ENCODE measurements at regions not wholly inside any gene's neighbourhood (a gene's known extent, or its start where the extent isn't known, plus 50 kb on each side); places are given as distances from the start of the nearest gene placed in this dataset.

DNA sequence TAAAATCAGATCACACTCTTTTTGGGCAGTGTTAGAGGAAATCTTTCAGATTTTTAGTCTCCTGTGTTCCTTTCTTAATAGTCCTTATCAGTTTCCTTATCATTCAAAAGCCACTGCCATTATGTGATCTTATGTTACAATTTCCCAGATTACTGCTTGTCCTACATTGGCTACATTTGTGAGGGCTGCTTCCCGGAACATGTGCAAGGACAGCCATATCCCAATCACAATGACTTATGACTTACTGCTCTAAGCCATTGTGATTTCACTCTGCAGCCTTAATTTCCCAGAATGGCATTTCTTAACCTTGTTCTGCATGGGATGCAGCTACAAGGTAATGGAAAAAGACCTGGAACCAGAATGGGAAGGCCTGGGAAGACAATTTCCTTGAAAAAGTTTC is 125.1 kb upstream of the PPP2R3A start:
- ATAC-seq (no peak), DNase-seq (no peak)
- Mint-ChIP-seq H3K4me3 (no peak overlapping the region), H3K27me3 (no peaks in the 10 kb centered on the region), H3K36me3 (ENCODE audit: low read depth) (no peaks in the 10 kb centered on the region), H3K27ac (no peak overlapping the region), H3K4me1 (no peaks in the 10 kb centered on the region)
- H3K9me3 ChIP-seq (ENCODE audit: control insufficient read depth, low read length, poor library complexity, severe bottlenecking), result no peaks in the 10 kb centered on the region

DNA sequence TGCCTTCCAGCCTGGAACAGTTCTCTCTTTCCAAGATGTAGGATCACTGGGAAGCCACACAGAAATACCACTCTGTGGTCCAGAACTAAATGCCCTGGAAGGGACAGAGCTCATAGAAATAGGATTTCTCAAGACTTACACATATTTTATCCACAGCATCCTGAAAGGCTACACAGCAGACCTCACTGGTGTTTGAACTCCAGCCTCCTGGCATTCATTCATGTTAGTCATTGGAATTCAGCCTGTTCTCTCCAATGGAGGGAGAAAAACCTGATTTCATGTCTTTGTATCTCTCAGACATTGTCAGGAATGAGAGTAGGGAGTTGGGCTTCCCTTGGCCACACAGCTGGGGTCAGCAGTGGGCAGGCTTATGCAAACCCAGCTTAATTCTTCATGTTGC is 121.1 kb upstream of the PPP2R3A start:
- Mint-ChIP-seq H3K36me3 (ENCODE audit: low read depth) (no peaks in the 10 kb centered on the region), H3K4me1 (no peaks in the 10 kb centered on the region), H3K27ac (no peak overlapping the region), H3K4me3 (no peak overlapping the region), H3K27me3 (no peaks in the 10 kb centered on the region)
- no peaks in the 10 kb centered on the region for H3K9me3 ChIP-seq (ENCODE audit: control insufficient read depth, low read length, poor library complexity, severe bottlenecking)
- ATAC-seq, result no peak
- no peak for DNase-seq

DNA sequence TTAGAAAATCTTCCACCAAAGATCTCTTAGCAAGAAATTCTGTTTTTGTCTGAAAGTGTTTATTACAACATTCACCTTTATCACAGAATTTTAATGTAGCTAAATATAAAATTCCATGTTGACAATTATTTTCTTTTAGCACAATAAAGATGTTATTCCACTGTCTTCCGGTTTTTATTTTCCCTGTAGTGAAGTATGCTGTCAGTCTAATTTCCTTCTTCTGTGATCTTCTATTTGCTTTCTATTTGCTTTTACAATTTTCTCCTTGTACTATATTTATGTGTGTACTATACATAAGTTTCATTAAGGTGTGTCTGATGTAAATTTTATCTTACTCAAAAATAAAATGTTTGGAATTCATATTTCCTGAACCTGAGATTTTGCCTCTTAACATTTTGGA is 117.5 kb upstream of the PPP2R3A start:
- no peaks in the 10 kb centered on the region for H3K4me1 Mint-ChIP-seq
- H3K4me3 Mint-ChIP-seq, result no peak overlapping the region
- no peaks in the 10 kb centered on the region for H3K9me3 ChIP-seq (ENCODE audit: control insufficient read depth, low read length, poor library complexity, severe bottlenecking)
- DNase-seq, result no peak
- no peak for ATAC-seq
- peaks cover 17% of the 10 kb centered on the region for H3K27me3 Mint-ChIP-seq
- no peaks in the 10 kb centered on the region for H3K36me3 Mint-ChIP-seq (ENCODE audit: low read depth)
- H3K27ac Mint-ChIP-seq, result no peak overlapping the region

DNA sequence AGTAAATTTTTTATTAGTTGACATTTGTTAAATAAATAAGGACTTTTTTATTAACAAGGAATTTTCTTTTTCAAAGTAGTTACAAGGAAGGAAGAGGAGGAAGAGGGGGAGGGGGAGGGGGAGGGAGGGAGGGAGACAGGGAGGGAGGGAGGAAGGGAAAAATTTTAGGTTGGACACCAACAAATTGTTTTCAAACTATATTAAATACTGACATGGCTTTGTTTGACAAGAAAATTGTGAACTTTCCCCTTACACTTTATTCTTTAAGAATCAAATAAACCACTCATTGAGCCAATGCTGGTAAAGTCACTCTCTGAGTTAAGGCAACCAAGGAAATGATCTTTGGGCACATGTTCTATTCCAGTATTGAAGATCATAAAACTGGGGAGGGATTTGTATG is 115.7 kb upstream of the PPP2R3A start:
- DNase-seq (no peak), ATAC-seq (no peak)
- Mint-ChIP-seq H3K4me1 (no peaks in the 10 kb centered on the region), H3K27me3 (peaks cover 26% of the 10 kb centered on the region), H3K27ac (no peak overlapping the region), H3K36me3 (ENCODE audit: low read depth) (no peaks in the 10 kb centered on the region), H3K4me3 (no peak overlapping the region)
- H3K9me3 ChIP-seq (ENCODE audit: control insufficient read depth, low read length, poor library complexity, severe bottlenecking), result no peaks in the 10 kb centered on the region

DNA sequence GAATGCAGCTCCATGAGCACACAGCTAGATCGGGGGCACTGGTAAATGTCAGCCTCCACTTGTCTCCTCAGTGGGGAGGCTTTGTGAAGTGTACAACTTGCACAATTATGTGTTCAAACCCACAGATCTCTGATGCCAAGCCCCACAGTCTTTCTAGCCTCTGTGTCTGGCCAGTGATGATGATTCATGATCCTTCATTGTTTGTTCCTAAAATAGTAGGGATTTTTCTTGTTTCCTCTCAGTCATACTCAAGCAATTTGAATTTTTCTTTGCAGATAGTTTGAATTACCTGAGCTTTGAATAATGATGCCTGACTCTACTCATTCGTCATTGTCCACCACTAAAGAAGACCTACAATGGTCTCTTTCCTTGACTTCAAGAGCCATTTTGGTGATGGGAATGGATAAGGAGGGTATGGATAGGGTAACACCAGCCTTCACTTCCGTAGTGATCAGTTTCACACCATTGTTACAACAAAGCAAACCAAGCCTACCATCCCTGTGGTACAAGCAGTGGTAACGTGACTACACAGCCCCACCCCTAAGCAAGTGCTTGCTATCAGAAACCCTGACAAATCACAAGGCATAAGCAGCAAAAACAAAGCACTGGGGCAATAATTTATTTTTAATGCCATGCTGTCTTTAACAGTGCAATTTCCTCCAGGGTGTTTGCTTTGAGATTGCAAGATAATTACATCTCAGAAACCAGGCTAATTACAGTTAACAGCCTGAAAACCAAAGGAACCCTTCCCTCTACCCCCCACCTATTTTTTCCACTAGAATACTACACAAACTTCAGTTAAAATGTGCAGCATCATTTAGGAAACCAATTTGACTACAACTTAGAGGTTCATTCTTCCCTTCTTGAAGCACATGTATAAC is 114.1 kb upstream of the PPP2R3A start:
- H3K4me3 Mint-ChIP-seq, result no peak overlapping the region
- no peak for DNase-seq
- H3K4me1 Mint-ChIP-seq, result no peaks in the 10 kb centered on the region
- no peaks in the 10 kb centered on the region for H3K9me3 ChIP-seq (ENCODE audit: control insufficient read depth, low read length, poor library complexity, severe bottlenecking)
- H3K27me3 Mint-ChIP-seq, result peaks cover 33% of the 10 kb centered on the region
- H3K27ac Mint-ChIP-seq, result no peak overlapping the region
- no peaks in the 10 kb centered on the region for H3K36me3 Mint-ChIP-seq (ENCODE audit: low read depth)
- no peak for ATAC-seq

DNA sequence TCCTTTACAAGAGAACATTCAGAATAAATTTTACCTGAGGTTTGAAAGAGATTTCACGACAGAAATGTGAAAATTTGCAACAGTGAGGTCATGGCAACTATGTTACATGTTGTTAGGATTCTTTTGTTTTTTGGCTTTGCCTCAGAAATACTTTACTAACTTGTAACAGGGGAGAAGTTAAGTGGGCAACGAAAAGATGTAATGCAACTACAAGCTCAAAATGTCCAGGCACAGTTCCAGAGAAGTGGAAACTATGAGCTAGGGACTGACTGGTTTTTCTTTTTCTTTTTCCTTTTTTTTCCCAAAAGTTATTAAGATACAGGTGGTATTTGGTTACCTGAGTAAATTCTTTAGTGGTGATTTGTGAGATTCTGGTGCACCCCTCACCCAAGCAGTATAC is 111.5 kb upstream of the PPP2R3A start:
- H3K27ac Mint-ChIP-seq, result no peak overlapping the region
- DNase-seq (no peak), ATAC-seq (no peak)
- no peaks in the 10 kb centered on the region for H3K36me3 Mint-ChIP-seq (ENCODE audit: low read depth)
- H3K9me3 ChIP-seq (ENCODE audit: control insufficient read depth, low read length, poor library complexity, severe bottlenecking), result no peaks in the 10 kb centered on the region
- peaks cover 33% of the 10 kb centered on the region for H3K27me3 Mint-ChIP-seq
- H3K4me1 Mint-ChIP-seq, result no peaks in the 10 kb centered on the region
- no peak overlapping the region for H3K4me3 Mint-ChIP-seq

DNA sequence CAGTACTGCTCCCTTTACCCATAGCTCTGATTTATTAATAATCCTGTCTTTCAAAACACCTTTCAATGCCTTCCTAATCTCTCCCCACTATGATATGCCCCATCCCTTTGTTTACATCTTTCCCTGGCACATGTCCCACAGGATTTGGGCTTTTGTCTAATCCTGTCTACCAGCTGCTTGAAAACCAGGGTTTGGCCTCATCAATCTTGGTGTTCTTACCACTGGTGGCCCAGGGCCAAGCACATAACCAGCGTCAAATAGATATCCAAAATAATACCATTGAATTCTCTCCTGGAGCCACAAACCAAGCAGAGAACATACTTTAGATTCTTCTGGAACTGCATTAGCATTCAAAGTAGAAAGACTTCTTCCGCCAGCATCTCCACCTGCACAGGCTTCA is 104.8 kb upstream of the PPP2R3A start:
- DNase-seq (no peak), ATAC-seq (no peak)
- H3K27me3 Mint-ChIP-seq, result peaks cover 2% of the 10 kb centered on the region
- H3K9me3 ChIP-seq (ENCODE audit: control insufficient read depth, low read length, poor library complexity, severe bottlenecking), result no peaks in the 10 kb centered on the region
- H3K4me3 Mint-ChIP-seq, result no peak overlapping the region
- H3K4me1 Mint-ChIP-seq, result no peaks in the 10 kb centered on the region
- H3K36me3 Mint-ChIP-seq (ENCODE audit: low read depth), result no peaks in the 10 kb centered on the region
- no peak overlapping the region for H3K27ac Mint-ChIP-seq

DNA sequence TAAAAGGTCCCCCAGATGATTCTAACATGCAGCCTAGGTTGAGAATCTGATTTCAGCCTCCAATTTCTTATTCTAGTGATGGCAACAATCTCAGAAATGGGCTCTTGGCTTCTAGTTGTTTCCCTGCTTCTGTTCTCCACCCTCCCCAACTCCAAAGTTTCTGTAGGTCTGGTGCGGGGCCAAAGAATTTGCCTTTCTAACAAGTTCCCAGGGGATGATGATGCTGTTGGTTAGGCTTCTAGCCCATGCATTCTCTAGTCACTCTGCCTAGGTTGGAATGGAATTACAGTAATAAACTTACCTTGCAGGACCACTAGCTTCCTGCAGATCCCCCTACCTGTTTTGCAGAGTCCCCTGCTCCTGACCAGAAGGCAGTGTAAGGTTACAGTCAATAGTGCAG is 103.2 kb upstream of the PPP2R3A start:
- H3K36me3 Mint-ChIP-seq (ENCODE audit: low read depth), result no peaks in the 10 kb centered on the region
- H3K4me1 Mint-ChIP-seq, result no peaks in the 10 kb centered on the region
- no peak overlapping the region for H3K4me3 Mint-ChIP-seq
- DNase-seq (no peak), ATAC-seq (no peak)
- H3K27ac Mint-ChIP-seq, result no peak overlapping the region
- H3K27me3 Mint-ChIP-seq, result no peaks in the 10 kb centered on the region
- H3K9me3 ChIP-seq (ENCODE audit: control insufficient read depth, low read length, poor library complexity, severe bottlenecking), result no peaks in the 10 kb centered on the region

DNA sequence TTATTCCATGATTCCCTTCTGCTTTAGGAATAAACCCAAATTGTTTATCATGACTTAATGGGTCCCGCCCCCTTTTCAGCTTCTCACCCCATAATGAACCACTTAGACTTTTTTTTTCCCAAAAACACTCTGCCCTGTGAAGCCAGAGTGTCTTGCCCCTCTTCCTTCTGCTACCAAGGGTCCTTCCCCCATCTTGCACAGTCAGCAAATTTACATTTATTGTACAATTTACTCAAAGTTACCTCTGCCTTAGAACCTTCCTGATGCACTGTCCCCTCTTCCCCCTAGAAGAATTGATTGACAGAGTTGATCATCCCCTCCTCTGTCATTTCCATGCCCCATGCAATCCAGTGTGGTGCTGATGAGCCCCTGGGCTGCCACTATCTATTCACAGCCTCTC is 101.5 kb upstream of the PPP2R3A start:
- DNase-seq (no peak), ATAC-seq (no peak)
- H3K9me3 ChIP-seq (ENCODE audit: control insufficient read depth, low read length, poor library complexity, severe bottlenecking), result no peaks in the 10 kb centered on the region
- Mint-ChIP-seq H3K27me3 (no peaks in the 10 kb centered on the region), H3K4me3 (no peak overlapping the region), H3K36me3 (ENCODE audit: low read depth) (no peaks in the 10 kb centered on the region), H3K4me1 (no peaks in the 10 kb centered on the region), H3K27ac (no peak overlapping the region)

DNA sequence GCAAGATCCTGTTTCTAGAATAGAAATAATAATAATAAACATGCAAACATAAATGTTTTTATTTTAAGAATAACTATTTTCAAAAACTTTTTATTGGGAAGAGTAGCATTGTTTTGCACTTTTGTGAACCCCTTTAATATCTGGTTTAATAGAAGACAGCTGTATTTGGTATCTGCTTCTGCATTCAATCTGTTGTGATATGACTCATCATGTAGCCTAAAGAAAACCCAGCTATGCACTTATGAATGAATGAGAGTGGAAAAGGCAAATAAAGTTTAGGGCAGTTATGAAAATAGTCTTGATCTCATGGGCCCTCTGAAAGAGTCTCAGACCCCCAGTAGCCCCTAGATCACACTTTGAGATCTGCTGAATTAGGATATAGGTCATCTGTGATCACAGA is 100.4 kb upstream of the PPP2R3A start:
- no peak for DNase-seq
- H3K4me3 Mint-ChIP-seq, result no peak overlapping the region

DNA sequence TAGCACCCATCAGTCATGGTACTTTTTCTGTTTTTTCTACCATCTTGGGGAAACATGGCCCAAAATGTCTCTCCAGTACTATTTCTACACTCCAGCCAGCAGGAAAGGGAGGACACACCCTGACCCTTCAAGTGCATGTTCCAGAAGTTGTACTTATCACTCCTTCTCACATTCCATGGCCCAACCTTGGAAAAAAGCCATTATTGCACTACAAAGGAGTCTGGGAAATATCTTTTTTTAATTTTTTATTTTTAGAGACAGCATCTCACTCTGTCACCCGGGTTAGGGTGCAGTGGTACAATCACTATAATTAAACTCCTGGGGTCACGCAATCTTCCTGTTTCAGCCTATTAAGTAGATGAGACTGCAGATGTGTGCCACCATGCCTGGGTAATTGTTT is 100.0 kb upstream of the PPP2R3A start:
- H3K36me3 Mint-ChIP-seq (ENCODE audit: low read depth), result no peaks in the 10 kb centered on the region
- ATAC-seq (no peak), DNase-seq (no peak)
- no peak overlapping the region for H3K4me3 Mint-ChIP-seq
- H3K27ac Mint-ChIP-seq, result no peak overlapping the region
- no peaks in the 10 kb centered on the region for H3K9me3 ChIP-seq (ENCODE audit: control insufficient read depth, low read length, poor library complexity, severe bottlenecking)
- H3K27me3 Mint-ChIP-seq, result no peaks in the 10 kb centered on the region
- no peaks in the 10 kb centered on the region for H3K4me1 Mint-ChIP-seq

More for the DNA sequence above, 100.4 kb upstream of the PPP2R3A start:
- Mint-ChIP-seq H3K27ac (no peak overlapping the region), H3K27me3 (no peaks in the 10 kb centered on the region), H3K36me3 (ENCODE audit: low read depth) (no peaks in the 10 kb centered on the region), H3K4me1 (no peaks in the 10 kb centered on the region)
- ATAC-seq, result no peak
- no peaks in the 10 kb centered on the region for H3K9me3 ChIP-seq (ENCODE audit: control insufficient read depth, low read length, poor library complexity, severe bottlenecking)

DNA sequence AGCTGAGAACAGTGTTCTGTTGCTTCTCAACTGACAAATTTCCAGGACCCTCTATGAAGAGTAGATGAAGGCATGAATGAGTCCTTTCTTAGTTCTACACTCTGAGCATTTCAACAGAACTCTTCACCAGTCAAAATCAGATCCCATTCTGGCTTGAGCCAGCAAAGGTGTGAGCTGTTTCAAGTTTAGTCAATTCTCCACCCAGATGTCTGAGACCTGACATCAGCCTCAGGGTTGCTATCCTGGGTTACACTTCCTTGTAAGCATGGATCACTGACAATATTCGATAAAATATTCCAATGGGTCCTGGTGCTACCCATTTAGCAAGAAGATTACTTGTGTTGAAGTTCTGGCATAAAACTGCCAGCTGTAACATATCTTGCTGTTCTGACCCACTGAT is 97.6 kb upstream of the PPP2R3A start:
- no peak for ATAC-seq

DNA sequence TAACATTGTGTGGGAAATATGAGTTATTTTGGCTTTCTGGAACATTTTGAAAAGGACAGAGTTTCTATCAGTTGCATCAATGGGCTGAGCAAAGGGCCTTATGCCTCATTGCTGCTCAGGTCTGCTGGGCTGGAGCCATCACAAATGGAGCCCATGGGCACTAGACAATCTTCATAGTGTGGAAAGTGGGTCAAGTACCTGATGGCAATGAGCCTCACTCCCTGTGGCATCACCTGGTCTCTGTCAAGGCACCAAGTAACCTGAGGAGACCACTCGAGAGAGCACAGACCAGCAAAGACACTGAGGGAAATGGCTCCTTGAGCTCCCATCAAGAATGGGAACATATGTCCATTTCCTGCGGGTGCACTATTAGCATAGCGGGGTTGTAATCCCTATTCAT is 96.7 kb upstream of the PPP2R3A start:
- DNase-seq (no peak), ATAC-seq (no peak)
- Mint-ChIP-seq H3K27ac (no peak overlapping the region), H3K4me3 (no peak overlapping the region), H3K4me1 (no peaks in the 10 kb centered on the region), H3K27me3 (no peaks in the 10 kb centered on the region), H3K36me3 (ENCODE audit: low read depth) (peaks cover 4% of the 10 kb centered on the region)
- H3K9me3 ChIP-seq (ENCODE audit: control insufficient read depth, low read length, poor library complexity, severe bottlenecking), result no peaks in the 10 kb centered on the region

More for the DNA sequence above, 97.6 kb upstream of the PPP2R3A start:
- H3K4me3 Mint-ChIP-seq, result no peak overlapping the region
- H3K27me3 Mint-ChIP-seq, result no peaks in the 10 kb centered on the region
- H3K27ac Mint-ChIP-seq, result no peak overlapping the region
- H3K4me1 Mint-ChIP-seq, result no peaks in the 10 kb centered on the region
- no peaks in the 10 kb centered on the region for H3K9me3 ChIP-seq (ENCODE audit: control insufficient read depth, low read length, poor library complexity, severe bottlenecking)
- H3K36me3 Mint-ChIP-seq (ENCODE audit: low read depth), result peaks cover 4% of the 10 kb centered on the region
- no peak for DNase-seq

DNA sequence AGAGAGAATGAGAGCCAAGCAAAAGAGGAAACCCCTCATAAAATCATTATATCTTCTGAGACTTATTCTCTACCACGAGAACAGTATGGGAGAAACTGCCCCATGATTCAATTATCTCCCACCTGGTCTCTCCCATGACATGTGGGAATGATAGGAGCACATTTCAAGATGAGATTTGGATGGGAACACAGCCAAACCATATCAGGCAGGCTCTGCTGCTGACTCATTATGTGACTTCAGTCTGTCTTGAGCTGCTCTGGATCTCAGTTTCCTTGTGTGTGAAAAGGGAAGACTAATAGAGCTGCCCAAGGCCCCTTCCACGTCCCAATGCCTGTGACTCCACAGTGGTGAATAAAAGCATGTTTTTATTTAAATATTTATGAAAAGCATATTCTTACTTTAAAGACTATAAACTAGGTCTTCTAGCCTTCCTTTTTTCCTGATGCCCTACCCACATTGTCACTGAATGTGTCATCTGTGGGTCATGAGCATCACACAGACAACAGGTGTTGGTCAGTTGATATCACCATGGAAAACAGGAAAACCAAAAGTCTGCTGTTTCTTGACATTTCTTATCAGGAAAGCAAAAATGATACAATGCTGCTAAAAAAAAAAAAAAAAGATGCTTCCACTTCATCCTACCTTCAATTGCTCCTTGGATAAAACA is 96.0 kb upstream of the PPP2R3A start:
- Mint-ChIP-seq H3K4me3 (no peak overlapping the region), H3K4me1 (no peaks in the 10 kb centered on the region), H3K27me3 (no peaks in the 10 kb centered on the region), H3K36me3 (ENCODE audit: low read depth) (peaks cover 4% of the 10 kb centered on the region), H3K27ac (no peak overlapping the region)
- DNase-seq (no peak), ATAC-seq (no peak)
- no peaks in the 10 kb centered on the region for H3K9me3 ChIP-seq (ENCODE audit: control insufficient read depth, low read length, poor library complexity, severe bottlenecking)
